Stimulated activated CD4-positive, alpha-beta T cell treated with anti-CD3 and anti-CD28 coated beads, Interleukin-12 subunit alpha, Interleukin-12 subunit beta, amount 100 ng/mL, for 24 hours (primary cell): ENCODE measurements at regions not wholly inside any gene's neighbourhood (a gene's known extent, or its start where the extent isn't known, plus 50 kb on each side); places are given as distances from the start of the nearest gene placed in this dataset.

Source experiments
- DNase-seq, 2 experiments: peaks; one replicate each; pipeline ENCODE4 v3.0.0-alpha.2; 2020; ENCODE audit warnings: low read depth in 2 of 2

- DNase-seq = no peak
Measured at GRCh38 chr1:117678246-117678977, 72.6 kb downstream of the TENT5C start.

DNA sequence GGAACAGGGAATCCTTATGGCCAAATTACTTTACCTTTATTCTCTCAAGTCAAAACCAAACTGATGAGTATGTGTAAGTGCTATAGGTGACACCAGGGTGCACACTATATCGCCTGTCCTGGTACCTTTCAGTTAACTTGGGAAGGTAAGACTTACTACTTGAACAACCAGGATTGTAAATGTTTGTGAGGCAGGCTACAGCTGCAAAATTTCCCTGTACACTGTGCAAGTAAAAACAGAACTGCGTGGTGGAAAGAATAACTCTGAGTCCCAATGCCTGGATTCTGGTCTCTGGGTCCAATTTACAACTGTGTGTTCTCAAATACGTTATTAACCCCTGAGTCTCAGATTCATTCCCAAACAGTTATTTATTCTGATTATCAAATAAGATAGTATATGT lies 73.5 kb downstream of the TENT5C start:
- no peak for DNase-seq

- no peak for DNase-seq
Measured at GRCh38 chr1:117679868-117680267, 74.0 kb downstream of the TENT5C start.

GRCh38 chr1:117680316-117681002 lies 74.6 kb downstream of the TENT5C start:
- DNase-seq = no peak

DNA sequence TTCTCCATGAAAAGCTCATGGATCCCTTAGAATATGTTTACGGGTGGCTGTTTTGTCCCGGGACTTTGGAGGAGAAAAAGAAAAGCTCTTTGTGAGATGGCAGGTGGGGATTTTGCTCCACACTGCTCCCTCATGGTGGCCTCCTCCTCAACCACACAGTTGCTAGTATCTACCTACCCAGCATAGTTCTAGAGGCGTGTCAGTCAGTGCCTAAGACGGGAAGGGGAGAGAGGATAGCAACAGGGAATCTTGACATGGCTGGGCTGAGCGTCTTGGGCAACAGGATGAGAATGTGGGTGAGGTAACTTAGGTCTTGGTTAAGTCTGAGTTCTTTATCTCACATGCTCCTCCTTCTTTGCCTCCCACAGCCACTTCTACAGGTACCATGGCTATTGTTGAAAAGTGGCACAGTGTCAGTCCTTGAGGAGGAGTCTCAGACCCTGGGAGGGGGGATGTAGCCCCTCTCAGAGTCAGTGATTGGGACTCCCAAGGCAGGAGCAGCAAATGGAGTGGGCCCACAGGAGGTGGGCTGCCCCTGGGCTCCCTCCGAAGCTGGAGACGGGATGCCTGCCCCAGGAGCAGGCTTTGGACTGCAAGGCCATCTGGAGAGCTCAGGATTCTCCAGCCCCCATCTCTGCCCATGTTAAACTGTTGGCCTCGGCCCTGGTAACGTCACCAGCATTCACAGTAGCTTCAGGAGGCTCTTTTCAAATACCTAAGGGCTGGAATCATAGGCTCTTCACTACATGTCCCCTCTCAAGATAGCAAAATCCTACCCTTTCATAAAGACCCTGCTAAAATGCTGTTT lies 75.4 kb downstream of the TENT5C start:
- DNase-seq = no peak

- no peak for DNase-seq
Measured at GRCh38 chr1:117681901-117682250, 76.0 kb downstream of the TENT5C start.

DNA sequence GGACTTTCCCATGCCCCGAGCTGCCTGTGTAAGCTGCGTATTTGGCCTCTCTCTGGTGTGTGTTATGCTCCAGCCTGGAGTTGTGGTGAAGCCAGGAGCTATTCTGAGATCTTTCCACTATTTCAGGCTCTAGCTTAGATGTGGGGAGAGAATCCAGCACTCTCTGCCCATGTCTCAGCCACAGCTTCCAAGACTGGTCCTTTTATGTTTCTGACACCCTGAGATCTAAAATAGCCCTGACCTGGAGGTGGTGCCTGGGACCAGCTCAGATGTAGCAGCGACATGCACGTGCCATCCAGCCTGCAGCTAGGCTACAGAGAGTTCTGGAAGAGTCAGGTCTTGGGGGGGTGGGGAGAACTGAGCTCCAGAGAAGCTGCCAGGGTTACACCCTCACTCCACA lies 76.5 kb downstream of the TENT5C start:
- DNase-seq = no peak

GRCh38 chr1:117683571-117684285 lies 77.9 kb downstream of the TENT5C start:
- DNase-seq = no peak

DNA sequence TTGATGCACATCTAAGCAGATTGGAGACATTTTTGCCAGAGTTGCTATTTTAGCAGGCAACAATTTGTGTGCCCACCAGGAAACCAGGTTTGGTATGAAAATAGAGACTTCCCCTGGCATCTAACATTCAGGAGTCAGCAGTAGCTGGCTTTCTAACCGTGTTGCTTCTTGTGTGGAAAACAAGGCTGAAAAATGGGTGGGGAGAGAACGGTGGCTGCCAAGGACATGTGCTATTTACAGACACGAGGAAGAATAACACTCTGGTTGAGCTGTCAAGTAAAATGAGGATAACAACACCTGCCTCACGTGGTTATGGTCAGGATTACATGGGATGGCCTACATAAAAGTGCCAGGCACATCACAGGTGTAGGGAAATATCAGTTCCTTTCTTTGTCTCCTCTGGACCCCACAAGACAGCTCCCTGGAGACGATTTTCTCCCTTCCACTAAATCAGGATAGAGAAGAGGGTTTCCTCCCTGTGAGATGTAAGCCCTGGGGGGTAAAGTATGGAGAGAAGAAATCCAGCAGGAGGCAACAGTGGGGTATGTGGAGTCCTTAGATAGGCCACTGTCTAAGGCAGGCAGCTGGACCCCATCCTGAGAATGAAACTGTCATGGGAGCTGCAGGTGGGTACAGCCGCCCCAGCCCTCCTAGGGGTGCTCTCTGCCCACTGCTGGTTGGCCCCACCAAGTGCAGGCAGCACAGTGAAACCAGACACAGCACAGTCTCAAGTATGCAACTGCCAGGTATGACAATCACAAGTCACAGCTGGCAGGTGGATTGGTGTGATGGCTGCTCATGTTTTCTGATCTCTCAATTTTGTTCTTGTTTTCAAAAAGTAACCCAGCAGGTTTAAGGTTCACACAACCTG lies 80.3 kb downstream of the TENT5C start:
- DNase-seq = no peak

DNA sequence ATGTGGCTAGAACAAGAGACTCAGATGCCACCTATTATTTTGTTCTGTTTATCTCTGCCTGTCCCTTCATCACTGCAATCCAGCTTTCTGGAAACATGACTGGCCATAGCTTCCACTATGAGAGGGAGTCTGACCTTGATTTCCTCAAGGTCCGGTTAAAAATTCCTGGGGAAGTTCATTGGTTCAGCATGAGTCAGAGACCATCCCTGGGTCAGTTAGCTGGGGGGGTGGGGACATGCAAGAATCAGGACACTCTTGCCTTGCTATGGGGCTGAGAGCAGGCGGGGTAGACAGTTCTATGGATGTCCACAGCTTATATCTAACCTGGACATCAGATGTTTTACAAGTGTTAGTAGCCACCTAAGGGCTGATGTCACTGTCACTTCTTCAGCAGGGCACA lies 81.1 kb downstream of the TENT5C start:
- DNase-seq = no peak

- no peak for DNase-seq
Measured at GRCh38 chr1:117689997-117690625, 84.3 kb downstream of the TENT5C start.

DNA sequence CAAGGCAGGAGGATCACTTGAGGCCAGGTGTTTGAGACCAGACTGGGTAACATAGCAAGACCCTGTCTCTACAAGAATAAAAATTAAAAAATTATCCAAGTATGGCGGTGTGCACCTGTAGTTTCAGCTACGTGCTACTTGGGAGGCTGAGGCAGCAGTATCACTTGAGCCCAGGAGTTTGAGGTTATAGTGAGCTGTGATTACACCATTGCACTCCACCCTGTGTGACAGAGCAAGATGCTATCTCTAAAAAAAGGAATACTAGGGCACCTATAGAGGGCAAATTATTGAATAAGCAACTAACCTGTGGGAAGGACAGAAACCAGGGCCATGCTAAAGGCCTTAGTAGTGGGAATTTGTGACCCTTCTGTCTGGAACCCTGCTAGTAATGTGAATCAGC lies 86.1 kb downstream of the TENT5C start:
- DNase-seq = no peak

GRCh38 chr1:117694543-117694942 lies 88.7 kb downstream of the TENT5C start:
- no peak for DNase-seq

DNA sequence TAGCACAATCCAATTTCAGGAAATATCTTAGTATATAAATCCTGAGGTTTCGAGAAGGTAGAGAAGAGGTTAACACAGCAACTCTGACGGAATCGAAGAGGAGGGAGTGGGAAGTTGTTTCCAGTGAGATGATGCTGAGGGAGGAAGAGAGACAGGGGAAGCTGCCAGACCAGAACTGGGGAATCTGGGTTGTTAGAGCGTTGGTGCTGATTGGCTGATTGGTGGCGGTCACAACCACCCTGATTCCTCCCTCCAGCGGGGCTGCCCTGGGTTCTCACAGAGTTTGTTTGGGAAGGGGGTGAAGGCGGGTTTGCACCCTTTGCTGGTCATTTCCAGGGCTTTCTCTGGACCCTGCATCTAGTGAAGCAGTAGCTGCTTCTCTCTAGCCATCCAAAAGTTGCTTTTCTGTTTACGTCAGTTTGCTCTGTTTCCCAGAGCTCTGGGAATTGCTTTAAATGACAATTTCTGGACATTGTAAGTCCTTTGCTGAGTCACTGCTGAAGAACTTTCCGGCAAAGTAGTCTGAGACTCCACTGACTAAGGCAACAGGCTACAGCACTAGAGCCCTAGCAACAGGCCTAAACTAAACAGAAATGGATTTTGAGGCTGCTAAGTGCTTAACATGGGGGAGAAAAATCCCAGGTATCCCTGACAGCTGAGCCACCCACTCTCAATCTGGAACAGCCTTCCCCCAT lies 90.1 kb downstream of the TENT5C start:
- no peak for DNase-seq

- no peak for DNase-seq
Measured at GRCh38 chr1:117696561-117696960, 90.7 kb downstream of the TENT5C start.

DNA sequence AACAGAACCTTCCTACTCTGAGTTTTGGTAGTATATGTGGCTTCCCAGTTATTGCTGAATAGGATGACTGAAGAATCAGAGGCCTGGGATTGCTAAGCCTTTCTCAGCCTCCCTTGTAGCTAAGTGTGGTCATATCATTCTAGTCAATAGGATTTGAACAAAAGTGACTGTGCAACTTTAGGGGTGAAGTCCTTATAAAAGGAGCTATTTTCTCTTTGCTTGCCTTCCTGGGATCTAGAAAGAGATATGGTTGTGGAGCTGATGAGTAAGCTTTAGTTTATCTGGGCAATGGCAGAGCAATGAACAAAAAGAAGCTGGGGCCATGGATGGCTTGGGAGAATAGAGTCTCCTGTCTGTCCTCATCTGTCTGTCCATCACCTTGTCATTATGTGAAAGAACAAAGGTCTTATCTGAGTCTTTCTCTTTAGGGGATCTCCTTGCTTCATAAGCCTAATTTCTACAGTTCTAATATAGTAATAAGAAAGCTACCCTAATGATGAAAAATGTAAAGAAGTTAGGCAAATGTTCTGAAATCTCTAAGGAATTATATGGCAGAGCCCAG lies 91.5 kb downstream of the TENT5C start:
- DNase-seq = no peak

DNA sequence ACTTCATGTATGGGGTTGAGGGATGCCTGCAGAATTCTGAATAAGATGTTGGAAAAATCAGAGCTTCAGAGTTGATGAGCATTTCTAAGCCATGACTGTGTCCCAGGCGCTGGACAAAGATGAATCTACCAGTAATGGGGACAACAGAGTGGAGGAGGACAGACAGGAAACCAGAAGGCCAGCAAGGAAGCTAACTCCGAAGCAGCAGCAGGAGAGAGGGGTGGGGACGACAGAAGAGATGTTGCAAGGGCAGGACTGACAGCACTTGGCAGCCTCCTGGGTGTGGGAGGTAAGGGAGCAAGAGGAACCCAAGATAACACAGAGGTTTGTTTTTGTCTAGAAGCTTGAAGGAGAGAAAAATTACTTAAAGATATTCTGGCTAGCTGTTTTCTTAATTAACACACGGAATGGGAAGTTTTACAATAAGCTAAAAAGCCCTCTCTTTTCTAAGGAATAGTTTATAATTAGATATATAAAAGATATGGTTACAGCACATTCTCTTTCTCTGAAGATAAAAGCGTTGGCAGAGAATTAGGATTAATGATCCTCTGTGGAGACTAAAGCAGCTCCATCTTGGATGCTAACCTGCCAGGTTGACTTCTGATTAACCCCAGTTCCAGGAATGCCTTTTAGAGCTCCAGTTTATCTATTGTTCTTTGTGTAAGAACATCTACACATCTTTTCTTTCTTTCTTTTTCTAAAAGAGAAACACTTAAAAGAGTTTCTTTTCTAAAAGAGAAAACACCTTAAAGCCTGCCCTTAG lies 92.7 kb downstream of the TENT5C start:
- DNase-seq = no peak

GRCh38 chr1:117699953-117700352 lies 94.1 kb downstream of the TENT5C start:
- no peak for DNase-seq

GRCh38 chr1:117702654-117703053 lies 96.8 kb downstream of the TENT5C start:
- no peak for DNase-seq
